Nucleus accumbens (tissue), 56 donors: ENCODE measurements at regions not wholly inside any gene's neighbourhood (a gene's known extent, or its start where the extent isn't known, plus 50 kb on each side); places are given as distances from the start of the nearest gene placed in this dataset.

ENCODE experiments used
- DNase-seq, 56 donors: peaks; one replicate each; lab custom pipeline; 2025; lab: John Stamatoyannopoulos, UW

- no peak for DNase-seq
Measured at GRCh38 chr11:82676483-82677094, 57.1 kb downstream of the FAM181B start.

GRCh38 chr11:82675838-82676237 lies 57.8 kb downstream of the FAM181B start:
- no peak for DNase-seq

- no peak for DNase-seq
Measured at GRCh38 chr11:82673631-82674030, 60.0 kb downstream of the FAM181B start.

- DNase-seq = no peak
Measured at GRCh38 chr11:82671451-82671850, 62.2 kb downstream of the FAM181B start.

DNA sequence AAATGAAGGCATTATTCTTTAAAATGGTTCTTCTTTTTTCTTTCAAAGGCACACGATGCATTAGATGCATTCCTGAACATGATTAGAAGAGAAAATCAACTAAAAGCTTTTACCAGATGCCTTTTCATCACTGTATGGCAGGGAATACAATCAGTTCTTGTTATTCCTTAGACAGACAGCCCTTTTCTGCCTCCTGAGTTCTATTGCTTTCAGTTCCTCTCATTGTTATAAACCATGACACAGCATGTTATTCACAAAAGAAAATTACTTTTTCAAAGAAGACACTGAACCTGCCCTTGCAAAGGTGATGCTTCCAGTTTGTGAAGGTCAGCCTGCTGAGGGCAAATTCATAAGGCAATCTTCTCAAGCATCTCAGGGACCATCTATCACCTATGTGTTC lies 70.1 kb downstream of the FAM181B start:
- no peak for DNase-seq

DNA sequence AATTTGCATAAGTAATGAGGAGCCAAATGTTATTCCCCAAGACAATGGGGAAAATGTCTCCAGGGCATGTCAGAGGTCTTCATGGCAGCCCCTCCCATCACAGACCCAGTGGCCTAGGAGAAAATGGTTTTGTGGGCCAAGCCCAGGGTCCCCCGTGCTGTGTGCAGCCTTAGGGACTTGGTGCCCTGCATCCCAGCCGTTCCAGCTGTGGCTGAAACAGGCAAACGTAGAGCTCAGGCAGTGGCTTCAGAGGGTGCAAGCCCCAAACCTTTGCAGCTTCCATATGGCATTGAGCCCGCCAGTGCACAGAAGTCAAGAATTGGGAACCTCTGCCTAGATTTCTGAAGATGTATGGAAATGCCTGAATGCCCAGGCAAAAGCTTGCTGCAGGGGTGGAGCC lies 79.9 kb downstream of the FAM181B start:
- DNase-seq = no peak

- DNase-seq = no peak
Measured at GRCh38 chr11:82639251-82639650, 94.4 kb downstream of the FAM181B start.

GRCh38 chr11:82636615-82637014 lies 97.0 kb downstream of the FAM181B start:
- no peak for DNase-seq

DNA sequence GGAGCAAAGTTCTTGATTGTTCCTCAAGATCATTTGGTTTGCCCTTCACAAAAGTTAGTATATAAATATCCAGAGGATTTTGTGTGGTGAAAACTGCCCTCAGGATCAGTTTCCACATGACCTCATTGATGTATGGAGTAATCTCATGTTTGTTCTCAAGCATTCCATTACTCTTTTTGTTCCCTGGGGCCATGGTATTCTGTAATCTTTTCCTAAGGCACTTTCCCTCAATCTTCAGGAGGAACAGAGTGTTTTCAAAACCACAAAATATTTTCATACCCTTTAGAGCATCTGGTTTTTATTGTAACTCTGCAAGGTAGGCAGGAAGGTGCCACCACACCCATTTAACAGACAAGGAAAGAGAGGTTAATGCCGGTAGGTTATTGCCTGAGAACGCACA lies 99.6 kb downstream of the FAM181B start:
- DNase-seq = no peak

DNA sequence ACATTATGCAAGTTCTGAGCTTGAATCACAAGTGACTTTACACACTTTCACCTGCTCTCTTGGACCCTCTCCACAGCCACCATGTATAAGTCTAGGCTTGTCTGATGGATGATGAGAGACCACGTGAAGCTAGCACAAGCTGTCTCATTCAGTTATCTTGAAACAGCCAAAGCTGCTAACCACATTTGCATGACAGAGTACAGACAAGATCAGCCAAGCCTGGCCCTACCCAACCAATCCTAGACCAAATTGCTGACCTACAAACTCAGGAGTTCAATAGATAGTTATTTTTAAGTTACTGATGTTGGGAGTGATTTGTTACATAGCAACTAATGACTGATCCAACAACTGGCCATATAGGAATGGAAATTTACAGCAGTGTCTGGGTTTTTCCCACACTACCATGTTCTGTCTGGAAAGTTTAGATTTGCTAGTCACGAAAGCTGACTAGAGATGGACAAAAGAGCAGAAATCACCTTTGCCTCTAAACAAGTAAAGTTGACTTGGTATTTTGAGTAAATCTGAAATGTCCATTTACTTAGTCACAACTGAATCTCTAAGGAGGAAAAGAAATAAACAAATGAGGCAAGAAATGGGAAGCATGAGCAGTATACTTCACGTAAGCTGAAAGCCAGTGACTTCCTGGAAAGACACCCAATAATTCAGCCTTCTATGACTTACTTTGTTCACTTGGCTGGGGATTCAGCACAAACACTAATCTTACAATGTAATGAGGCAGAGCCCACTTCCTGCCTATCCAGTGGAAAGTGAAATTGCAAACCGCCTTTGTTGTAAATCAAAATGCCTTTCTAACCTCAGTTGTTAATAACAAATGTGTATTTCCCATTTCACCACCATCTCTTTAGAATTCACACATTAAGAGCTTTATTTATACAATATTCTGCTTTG lies 101.7 kb downstream of the FAM181B start:
- DNase-seq = no peak

GRCh38 chr11:82610671-82611070 lies 123.0 kb downstream of the FAM181B start:
- DNase-seq = no peak

DNA sequence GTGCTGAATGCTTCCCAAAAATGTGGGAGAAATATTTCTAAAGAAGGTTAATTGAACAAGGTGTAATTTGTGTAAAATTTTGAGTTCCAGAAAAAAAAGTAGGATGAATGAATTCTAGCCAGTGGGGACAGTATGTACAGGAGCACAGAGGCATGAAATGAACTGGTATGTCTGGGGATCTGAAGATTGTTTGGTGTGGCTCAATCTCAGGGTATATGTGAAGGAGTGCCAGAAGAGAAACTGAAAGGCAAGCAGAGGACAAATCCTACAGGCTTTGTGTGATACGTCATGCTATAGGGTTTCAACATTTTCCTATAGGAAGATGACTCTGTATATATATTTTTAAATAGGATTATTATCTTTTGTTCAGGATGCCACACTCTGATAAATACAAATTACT lies 126.9 kb downstream of the FAM181B start:
- no peak for DNase-seq

GRCh38 chr11:82601711-82602110 lies 132.0 kb downstream of the FAM181B start:
- no peak for DNase-seq

GRCh38 chr11:82599836-82600235 lies 133.8 kb downstream of the FAM181B start:
- DNase-seq = no peak

- DNase-seq = no peak
Measured at GRCh38 chr11:82586581-82586980, 147.1 kb downstream of the FAM181B start.

- peak in 1 of 56 donors; percentile 1 for DNase-seq
Measured at GRCh38 chr11:82577246-82577645, 156.4 kb downstream of the FAM181B start.

DNA sequence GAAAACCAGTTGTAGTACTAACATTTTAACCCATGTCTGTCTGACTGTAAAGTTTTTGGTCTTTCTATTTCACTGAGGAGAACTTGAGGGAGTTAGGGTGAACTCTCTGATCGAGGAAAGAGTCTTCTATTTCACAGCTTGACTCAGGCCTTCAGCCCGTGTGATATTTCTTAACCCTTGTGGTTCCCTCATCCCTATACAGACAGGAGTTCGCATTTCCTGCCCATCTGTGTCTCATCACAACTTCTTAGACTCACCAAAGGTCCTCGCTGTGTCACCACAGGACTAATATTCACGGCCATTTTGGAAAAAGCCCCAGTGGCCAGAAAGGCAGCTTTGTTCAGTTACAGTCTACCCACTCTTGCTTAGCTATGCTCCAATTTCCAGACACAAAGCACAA lies 172.8 kb downstream of the FAM181B start:
- no peak for DNase-seq

GRCh38 chr11:82559609-82560008 lies 174.1 kb downstream of the FAM181B start:
- peak in 1 of 56 donors; percentile 19 for DNase-seq

DNA sequence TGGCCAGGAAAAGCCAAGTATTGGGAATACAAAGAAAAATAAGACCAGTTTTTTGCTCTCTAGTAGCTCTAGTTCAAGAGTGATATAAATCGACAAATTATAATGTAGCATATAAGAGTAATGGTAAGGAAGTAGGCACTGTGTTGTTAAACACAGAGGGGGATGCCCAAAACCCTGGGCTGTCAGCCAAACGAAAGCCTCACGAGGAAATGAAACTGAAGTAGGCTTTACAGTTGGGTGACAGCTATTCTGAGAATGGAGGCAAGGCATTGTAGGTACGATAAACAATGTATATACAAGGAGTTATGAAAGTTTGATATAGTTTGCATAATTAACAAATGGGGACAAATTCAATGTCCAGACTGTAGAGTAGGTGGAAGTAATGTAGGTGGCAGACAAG lies 176.4 kb downstream of the FAM181B start:
- DNase-seq = peak in 10 of 56 donors; percentile 1 to 29 (median 6)

- DNase-seq = no peak
Measured at GRCh38 chr11:82556210-82556609, 177.5 kb downstream of the FAM181B start.

- peak in 7 of 56 donors; percentile 0 to 26 (median 9) for DNase-seq
Measured at GRCh38 chr11:82546661-82547557, 186.8 kb downstream of the FAM181B start.
